ENCODE measurements at regions not wholly inside any gene's neighbourhood (a gene's known extent, or its start where the extent isn't known, plus 50 kb on each side); places are given as distances from the start of the nearest gene placed in this dataset.

- TF ChIP-seq CTCF (IDR thresholded peaks at IDR 0.05; ENCODE audit: low read depth, low read length, missing control alignments): no peak
- no peak overlapping the region for H3K4me3 ChIP-seq (ENCODE audit: low read depth, low read length)
- DNase-seq (ENCODE audit: low read depth): no peak
These were observed 51.2 kb upstream of the PRR23C start for GRCh38 chr3:139095803-139096466.

DNA sequence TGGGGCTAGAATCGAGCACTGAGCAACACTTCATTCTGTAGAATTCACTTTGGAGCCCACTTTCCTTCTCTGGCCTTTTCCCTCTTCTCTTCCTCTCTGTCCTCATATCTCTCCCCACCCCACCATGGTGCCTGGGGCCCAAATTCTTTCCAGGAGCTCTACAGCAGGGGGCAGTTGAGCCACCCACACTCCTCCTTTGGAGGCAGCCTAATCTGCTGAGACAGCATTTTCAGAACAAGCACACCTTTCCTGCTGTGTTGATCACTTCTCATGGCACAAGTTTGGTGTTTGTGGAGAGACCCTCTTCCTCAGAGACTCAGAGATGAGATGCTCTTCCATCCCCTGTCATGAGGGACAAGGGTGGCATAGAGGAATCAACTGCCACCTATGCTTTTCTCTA is 52.0 kb upstream of the PRR23C start:
- no peak for TF ChIP-seq CTCF (IDR thresholded peaks at IDR 0.05; ENCODE audit: low read depth, low read length, missing control alignments)

DNA sequence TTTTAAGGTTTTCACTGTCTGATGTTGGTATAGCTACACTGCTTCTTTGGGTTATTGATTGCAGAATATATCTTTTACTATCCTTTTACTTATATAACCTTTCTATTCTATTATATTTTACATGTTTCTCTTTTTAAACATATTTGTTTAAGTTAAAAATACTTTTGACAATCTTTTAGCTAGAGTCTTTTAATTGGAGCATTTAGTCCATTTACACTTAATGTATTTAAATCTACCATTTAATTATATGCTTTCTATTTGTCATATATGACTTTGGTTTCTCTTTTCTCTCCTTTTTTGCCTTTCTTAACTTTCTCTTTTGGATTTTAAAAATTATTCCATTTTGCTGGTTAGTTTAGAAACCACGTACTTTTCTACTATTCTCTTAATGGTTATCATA is 53.7 kb upstream of the PRR23C start:
- TF ChIP-seq CTCF (IDR thresholded peaks at IDR 0.05; ENCODE audit: low read depth, low read length, missing control alignments): no peak
- no peak overlapping the region for H3K4me3 ChIP-seq (ENCODE audit: low read depth, low read length)
- DNase-seq (ENCODE audit: low read depth): no peak

More for the DNA sequence above, 52.0 kb upstream of the PRR23C start:
- H3K4me3 ChIP-seq (ENCODE audit: low read depth, low read length): no peak overlapping the region
- DNase-seq (ENCODE audit: low read depth): no peak

- DNase-seq (ENCODE audit: low read depth): no peak
These were observed 55.5 kb upstream of the PRR23C start for GRCh38 chr3:139099968-139100817.

GRCh38 chr3:139100821-139101220 is 56.1 kb upstream of the PRR23C start:
- TF ChIP-seq CTCF (IDR thresholded peaks at IDR 0.05; ENCODE audit: low read depth, low read length, missing control alignments): no peak
- DNase-seq (ENCODE audit: low read depth): no peak
- no peak overlapping the region for H3K4me3 ChIP-seq (ENCODE audit: low read depth, low read length)

More at GRCh38 chr3:139099968-139100817, 55.5 kb upstream of the PRR23C start:
- TF ChIP-seq CTCF (IDR thresholded peaks at IDR 0.05; ENCODE audit: low read depth, low read length, missing control alignments): no peak
- no peak overlapping the region for H3K4me3 ChIP-seq (ENCODE audit: low read depth, low read length)

DNA sequence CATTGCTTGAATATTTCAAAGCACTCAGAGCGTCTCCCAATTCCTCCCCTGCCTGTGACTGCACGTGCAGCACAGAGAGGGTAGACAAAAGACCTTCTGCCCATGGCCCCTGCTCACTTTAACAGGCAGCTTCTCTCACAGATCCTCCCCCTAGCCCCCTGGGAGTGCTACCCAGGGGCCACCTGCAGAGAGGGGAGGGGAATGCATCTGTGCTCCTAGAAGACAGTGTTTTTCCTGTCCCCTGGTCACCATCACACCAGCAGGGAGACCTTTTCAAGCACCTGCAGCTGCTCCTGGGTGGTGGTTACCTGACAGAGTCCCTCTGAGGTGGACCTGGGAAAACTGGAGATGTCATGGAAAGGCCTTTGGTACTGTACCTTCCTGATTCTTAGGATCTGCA is 56.7 kb upstream of the PRR23C start:
- no peak for DNase-seq (ENCODE audit: low read depth)
- no peak for TF ChIP-seq CTCF (IDR thresholded peaks at IDR 0.05; ENCODE audit: low read depth, low read length, missing control alignments)
- H3K4me3 ChIP-seq (ENCODE audit: low read depth, low read length): no peak overlapping the region
